Activated CD8-positive, alpha-beta T cell treated with anti-CD3 and anti-CD28 coated beads for 36 hours (primary cell): ENCODE measurements at regions not wholly inside any gene's neighbourhood (a gene's known extent, or its start where the extent isn't known, plus 50 kb on each side); places are given as distances from the start of the nearest gene placed in this dataset.
"Not testable (repeated sequence)": the region's sequence is repeated elsewhere in the genome, so short reads cannot be mapped to it uniquely, and the experiment has no call there.

ENCODE experiments used
- ATAC-seq: fragments of 200-7000 bp; cut with Tn5 transposase; one replicate; pipeline ENCODE4 v1.10.0; 2021; ENCODE audit warnings: mild to moderate bottlenecking, moderate library complexity
- CTCF ChIA-PET: fragments of 350-600 bp; sonication (Branson Sonifier 250); formaldehyde crosslinking; loops from one replicate; lab custom pipeline; 2021; ENCODE audit warnings: antibody characterized with exemption; lab: Charles Lee
- POLR2A ChIA-PET: fragments of 350-600 bp; sonication (Branson Sonifier 250); formaldehyde crosslinking; loops from one replicate; lab custom pipeline; 2021; ENCODE audit warnings: antibody characterized with exemption; lab: Charles Lee
- DNase-seq: peaks from one replicate; pipeline ENCODE4 v3.0.0-alpha.2; 2020
- H3K27ac Mint-ChIP-seq: one replicate; pipeline ENCODE4 v1.8.0; 2021; ENCODE audit warnings: mild to moderate bottlenecking, mixed read lengths
- H3K27me3 Mint-ChIP-seq: one replicate; pipeline ENCODE4 v1.8.0; 2021; ENCODE audit warnings: mixed read lengths
- H3K36me3 Mint-ChIP-seq: one replicate; pipeline ENCODE4 v1.8.0; 2021; ENCODE audit warnings: low read depth, mixed read lengths
- H3K4me1 Mint-ChIP-seq: one replicate; pipeline ENCODE4 v1.8.0; 2021; ENCODE audit warnings: low read depth, mixed read lengths
- H3K4me3 Mint-ChIP-seq: one replicate; pipeline ENCODE4 v1.8.0; 2021; ENCODE audit warnings: mild to moderate bottlenecking, moderate library complexity, mixed read lengths
- H3K9me3 Mint-ChIP-seq: one replicate; pipeline ENCODE4 v1.8.0; 2021; ENCODE audit warnings: mixed read lengths
- intact Hi-C: fragments of 100-400 bp; cut with micrococcal nuclease; formaldehyde crosslinking; loops from one replicate; pipeline ENCODE4 v1.10.0; 2022
- TF ChIP-seq, protein P1 (sequence below): fragments of 200-600 bp; IDR thresholded peaks from one replicate; pipeline ENCODE4 v1.8.0; 2022; ENCODE audit warnings: antibody characterized with exemption, mild to moderate bottlenecking

DNA sequence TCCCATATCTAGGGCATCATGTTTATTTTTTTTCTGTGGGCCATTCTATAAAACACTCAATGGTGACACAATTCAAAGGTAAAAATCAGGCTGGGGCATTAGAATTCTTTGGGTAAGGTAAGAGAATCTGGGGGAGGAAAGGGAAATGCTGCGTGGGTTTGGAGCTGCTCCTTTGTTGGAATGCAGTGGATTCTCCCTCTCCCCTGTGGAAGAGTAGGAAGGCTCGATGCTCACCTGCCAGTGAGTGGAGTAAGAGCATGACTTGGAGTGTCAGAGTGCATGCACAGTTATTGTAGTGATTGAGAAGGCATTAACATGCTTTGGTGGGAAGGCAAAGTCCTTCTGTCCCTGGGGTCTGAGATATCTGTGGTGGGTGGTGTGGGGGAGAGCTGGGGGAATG lies 280.0 kb downstream of the PDCD6IP start:
- DNase-seq, result no peak
- intact Hi-C loops, result no loop called here
- ATAC-seq, result no peak
- TF ChIP-seq, protein P1, sequence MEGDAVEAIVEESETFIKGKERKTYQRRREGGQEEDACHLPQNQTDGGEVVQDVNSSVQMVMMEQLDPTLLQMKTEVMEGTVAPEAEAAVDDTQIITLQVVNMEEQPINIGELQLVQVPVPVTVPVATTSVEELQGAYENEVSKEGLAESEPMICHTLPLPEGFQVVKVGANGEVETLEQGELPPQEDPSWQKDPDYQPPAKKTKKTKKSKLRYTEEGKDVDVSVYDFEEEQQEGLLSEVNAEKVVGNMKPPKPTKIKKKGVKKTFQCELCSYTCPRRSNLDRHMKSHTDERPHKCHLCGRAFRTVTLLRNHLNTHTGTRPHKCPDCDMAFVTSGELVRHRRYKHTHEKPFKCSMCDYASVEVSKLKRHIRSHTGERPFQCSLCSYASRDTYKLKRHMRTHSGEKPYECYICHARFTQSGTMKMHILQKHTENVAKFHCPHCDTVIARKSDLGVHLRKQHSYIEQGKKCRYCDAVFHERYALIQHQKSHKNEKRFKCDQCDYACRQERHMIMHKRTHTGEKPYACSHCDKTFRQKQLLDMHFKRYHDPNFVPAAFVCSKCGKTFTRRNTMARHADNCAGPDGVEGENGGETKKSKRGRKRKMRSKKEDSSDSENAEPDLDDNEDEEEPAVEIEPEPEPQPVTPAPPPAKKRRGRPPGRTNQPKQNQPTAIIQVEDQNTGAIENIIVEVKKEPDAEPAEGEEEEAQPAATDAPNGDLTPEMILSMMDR, result no peak
- ChIA-PET CTCF (no interaction called here), POLR2A (no interaction called here)
- H3K27ac Mint-ChIP-seq, result no peak overlapping the region
- H3K27me3 Mint-ChIP-seq, result peaks cover 1% of the 10 kb centered on the region
- H3K9me3 Mint-ChIP-seq, result no peaks in the 10 kb centered on the region
- H3K4me3 Mint-ChIP-seq, result no peak overlapping the region
- H3K36me3 Mint-ChIP-seq, result no peaks in the 10 kb centered on the region
- no peaks in the 10 kb centered on the region for H3K4me1 Mint-ChIP-seq

GRCh38 chr3:34079849-34080248 lies 281.4 kb downstream of the PDCD6IP start:
- H3K4me3 Mint-ChIP-seq, CTCF ChIA-PET, H3K9me3 Mint-ChIP-seq, H3K27me3 Mint-ChIP-seq, ATAC-seq, H3K27ac Mint-ChIP-seq, H3K36me3 Mint-ChIP-seq, intact Hi-C loops, DNase-seq, H3K4me1 Mint-ChIP-seq: not testable (repeated sequence)
- POLR2A ChIA-PET, result interaction anchor here (0.9 kb wide), 1 partner anchor 65 kb away, joined by 3 read pairs; no protein-coding TSS in a partner anchor

GRCh38 chr3:34090379-34090778 lies 291.9 kb downstream of the PDCD6IP start:
- DNase-seq, H3K36me3 Mint-ChIP-seq, POLR2A ChIA-PET, H3K9me3 Mint-ChIP-seq, H3K27me3 Mint-ChIP-seq, H3K4me3 Mint-ChIP-seq, ATAC-seq, H3K27ac Mint-ChIP-seq, H3K4me1 Mint-ChIP-seq, intact Hi-C loops: not testable (repeated sequence)
- CTCF ChIA-PET, result interaction anchor here (1.0 kb wide), 1 partner anchor 16 kb away, joined by 3 read pairs; no protein-coding TSS in a partner anchor

- POLR2A ChIA-PET, result no interaction called here
- no peaks in the 10 kb centered on the region for H3K36me3 Mint-ChIP-seq
- DNase-seq, result no peak
Measured at GRCh38 chr3:34090876-34091275, 292.4 kb downstream of the PDCD6IP start.

GRCh38 chr3:34094280-34094679 lies 295.9 kb downstream of the PDCD6IP start:
- H3K4me3 Mint-ChIP-seq, ATAC-seq, intact Hi-C loops, H3K4me1 Mint-ChIP-seq, H3K27me3 Mint-ChIP-seq, DNase-seq, H3K27ac Mint-ChIP-seq, POLR2A ChIA-PET, H3K9me3 Mint-ChIP-seq, H3K36me3 Mint-ChIP-seq, CTCF ChIA-PET: not testable (repeated sequence)

More at GRCh38 chr3:34090876-34091275, 292.4 kb downstream of the PDCD6IP start:
- no peak overlapping the region for H3K27ac Mint-ChIP-seq
- no peaks in the 10 kb centered on the region for H3K4me1 Mint-ChIP-seq
- H3K27me3 Mint-ChIP-seq, result no peaks in the 10 kb centered on the region
- CTCF ChIA-PET, result interaction anchor here (1.0 kb wide), 1 partner anchor 16 kb away, joined by 3 read pairs; no protein-coding TSS in a partner anchor
- TF ChIP-seq, protein P1, result no peak
- ATAC-seq, result no peak
- no peaks in the 10 kb centered on the region for H3K9me3 Mint-ChIP-seq
- no peak overlapping the region for H3K4me3 Mint-ChIP-seq
- intact Hi-C loops, result no loop called here

DNA sequence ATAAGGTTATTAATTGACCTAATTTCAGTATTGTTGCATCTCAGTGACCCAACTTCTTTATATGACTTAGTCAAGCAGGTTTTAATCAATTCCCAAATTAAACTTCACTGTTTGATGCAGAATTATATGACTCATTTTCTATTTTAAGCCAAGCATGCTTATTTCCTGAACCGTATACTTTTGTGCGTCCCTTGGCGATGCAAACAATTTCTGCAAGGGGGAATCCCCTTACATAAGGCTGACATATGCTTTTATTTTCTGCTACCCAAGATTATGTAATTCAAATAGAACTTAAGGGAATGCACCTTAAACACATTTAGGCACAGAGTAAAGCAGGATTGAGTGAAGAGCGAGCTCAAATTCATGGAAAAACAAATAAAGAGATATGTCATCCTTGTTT lies 303.9 kb downstream of the PDCD6IP start:
- H3K36me3 Mint-ChIP-seq, result no peaks in the 10 kb centered on the region
- POLR2A ChIA-PET, result no interaction called here

More for the DNA sequence above, 303.9 kb downstream of the PDCD6IP start:
- TF ChIP-seq, protein P1, result no peak
- CTCF ChIA-PET, result no interaction called here
- Mint-ChIP-seq H3K9me3 (peaks cover 4% of the 10 kb centered on the region), H3K4me3 (no peak overlapping the region), H3K4me1 (no peaks in the 10 kb centered on the region), H3K27ac (no peak overlapping the region), H3K27me3 (peaks cover 2% of the 10 kb centered on the region)
- DNase-seq, result no peak
- ATAC-seq, result no peak
- intact Hi-C loops, result no loop called here
